ENCODE measurements at regions not wholly inside any gene's neighbourhood (a gene's known extent, or its start where the extent isn't known, plus 50 kb on each side); places are given as distances from the start of the nearest gene placed in this dataset.

DNA sequence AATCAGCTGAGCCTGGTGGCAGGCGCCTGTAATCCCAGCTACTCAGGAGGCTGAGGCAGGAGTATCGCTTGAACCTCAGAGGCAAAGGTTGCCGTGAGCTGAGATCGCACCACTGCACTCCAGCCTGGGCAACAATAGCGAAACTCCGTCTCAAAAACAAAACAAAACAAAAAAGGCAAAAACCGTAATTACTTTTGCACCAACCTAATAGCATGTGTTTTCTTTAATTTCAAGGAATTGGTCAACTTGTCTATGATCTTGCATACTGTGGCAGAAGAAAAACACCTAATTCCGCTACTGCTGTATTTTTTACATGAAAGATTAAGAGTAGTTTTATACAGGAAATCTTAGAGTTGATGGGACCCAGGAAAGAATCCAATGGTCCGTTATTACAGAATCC lies 241.2 kb downstream of the COL4A1 start:
- Histone ChIP-seq H3K36me3 (no peaks in the 10 kb centered on the region), H3K4me3 (no peak overlapping the region), H3K27ac (replicated peaks in 1 of 4) (no peak overlapping the region), H3K9me3 (no peaks in the 10 kb centered on the region), H3K4me1 (peaks cover 0 to 4% (median 0%) of the 10 kb centered on the region in 4 donors), H3K27me3 (no peaks in the 10 kb centered on the region)
- no peak for DNase-seq (ENCODE audit: extremely low spot score)
- 97% methylated on average over 9 of the region's 9 CpGs for WGBS
- intact Hi-C loops (cut with DNase I) = no loop called here
- TF ChIP-seq POLR2AphosphoS5 (IDR thresholded peaks at IDR 0.05) (no peak), EP300 (IDR thresholded peaks at IDR 0.05) (no peak), POLR2A (IDR thresholded peaks at IDR 0.05; ENCODE audit: low read depth) (no peak), CTCF (IDR thresholded peaks at IDR 0.05) (no peak)

DNA sequence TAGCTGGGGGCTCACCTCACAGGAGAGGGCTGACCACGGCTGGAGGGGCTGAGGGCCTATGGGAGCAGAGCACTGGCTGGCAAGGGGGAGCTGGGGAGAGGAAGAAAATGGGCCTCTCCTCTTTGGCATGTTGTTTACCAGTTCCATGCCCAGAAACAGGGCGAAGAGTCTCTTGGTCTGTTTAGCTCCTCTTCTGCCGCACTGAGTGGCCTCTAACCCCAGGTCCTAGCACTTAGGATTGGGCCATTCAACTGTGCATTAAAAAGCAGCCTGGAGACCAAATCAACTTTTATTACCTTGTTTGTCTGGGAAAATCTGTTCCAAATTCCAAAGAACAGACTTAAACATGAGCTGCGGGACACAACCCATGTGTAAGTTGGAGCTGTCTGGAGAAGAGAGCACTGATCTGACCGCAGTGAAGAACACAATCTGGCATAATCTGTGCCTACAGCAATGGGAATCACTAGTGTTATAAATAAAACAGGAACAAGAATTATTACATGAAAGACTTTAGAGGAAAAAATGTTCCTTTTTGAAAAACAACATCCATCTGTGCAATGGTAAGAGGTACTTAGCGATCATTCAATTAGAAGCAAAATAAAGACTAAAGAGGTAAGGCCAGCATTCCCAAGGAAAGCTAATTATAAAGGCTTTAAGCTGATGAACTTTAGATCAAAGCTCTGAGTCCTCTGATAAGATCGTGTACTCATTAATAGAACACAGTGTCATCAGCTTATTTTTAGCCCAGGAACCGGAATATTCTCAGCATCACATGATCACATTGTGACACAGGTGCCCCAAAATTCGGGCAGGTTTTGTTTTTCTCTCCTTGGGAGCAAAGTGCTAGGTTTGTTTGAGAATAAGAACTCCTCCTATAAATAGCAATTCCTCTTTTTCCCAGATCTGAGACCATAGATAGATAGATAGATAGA lies 243.2 kb downstream of the COL4A1 start:
- no peaks in the 10 kb centered on the region for H3K36me3 ChIP-seq
- peaks cover 0 to 4% (median 0%) of the 10 kb centered on the region in 4 donors for H3K4me1 ChIP-seq
- no peak for DNase-seq (ENCODE audit: extremely low spot score)
- H3K27ac ChIP-seq (replicated peaks in 1 of 4) = no peak overlapping the region
- no peaks in the 10 kb centered on the region for H3K27me3 ChIP-seq
- 78% methylated on average over 8 of the region's 9 CpGs for WGBS
- TF ChIP-seq POLR2A (IDR thresholded peaks at IDR 0.05; ENCODE audit: low read depth) (no peak), EP300 (IDR thresholded peaks at IDR 0.05) (no peak), POLR2AphosphoS5 (IDR thresholded peaks at IDR 0.05) (no peak), CTCF (IDR thresholded peaks at IDR 0.05) (no peak)
- no peak overlapping the region for H3K4me3 ChIP-seq
- no peaks in the 10 kb centered on the region for H3K9me3 ChIP-seq
- intact Hi-C loops (cut with DNase I) = no loop called here

DNA sequence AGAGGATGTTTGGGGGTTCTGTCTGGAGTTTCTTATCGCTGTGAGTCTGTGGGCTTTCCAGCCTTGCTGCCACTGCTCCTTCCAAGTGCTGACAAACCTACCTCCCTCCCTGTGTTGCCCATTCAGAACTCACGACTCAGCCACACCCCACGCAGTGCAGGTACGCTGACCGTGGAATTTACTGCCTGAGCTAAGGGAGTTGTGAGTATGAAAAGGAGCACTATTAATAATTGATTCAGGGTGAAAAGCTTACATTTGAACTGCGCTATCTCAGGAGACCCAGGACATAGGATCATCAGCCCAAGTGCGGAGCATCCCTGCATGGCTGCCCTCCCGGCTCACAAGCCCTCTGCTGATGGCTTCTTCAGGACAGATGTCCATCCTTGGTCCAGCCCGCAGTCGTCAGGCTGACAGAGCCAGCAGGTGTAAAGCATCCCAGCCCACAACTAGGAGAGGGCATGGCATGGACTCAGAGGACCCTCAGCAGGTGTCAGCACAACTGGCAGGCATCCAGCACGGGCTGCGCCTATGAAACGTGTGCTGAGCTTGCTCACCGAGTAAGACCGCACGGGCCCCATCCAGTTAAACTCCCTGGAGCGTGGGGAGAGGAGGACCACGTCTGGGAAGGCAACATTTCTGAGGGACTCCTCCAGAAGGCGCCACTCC lies 244.0 kb downstream of the COL4A1 start:
- TF ChIP-seq EP300 (IDR thresholded peaks at IDR 0.05) (no peak), POLR2AphosphoS5 (IDR thresholded peaks at IDR 0.05) (no peak), POLR2A (IDR thresholded peaks at IDR 0.05; ENCODE audit: low read depth) (no peak)
- no peaks in the 10 kb centered on the region for H3K36me3 ChIP-seq
- no peaks in the 10 kb centered on the region for H3K27me3 ChIP-seq
- 95% methylated on average over 12 of the region's 19 CpGs for WGBS
- H3K27ac ChIP-seq (replicated peaks in 1 of 4) = no peak overlapping the region
- H3K4me1 ChIP-seq = peaks cover 0 to 4% (median 0%) of the 10 kb centered on the region in 4 donors
- intact Hi-C loops (cut with DNase I) = no loop called here
- H3K9me3 ChIP-seq = no peaks in the 10 kb centered on the region
- H3K4me3 ChIP-seq = no peak overlapping the region
- no peak for DNase-seq (ENCODE audit: extremely low spot score)

DNA sequence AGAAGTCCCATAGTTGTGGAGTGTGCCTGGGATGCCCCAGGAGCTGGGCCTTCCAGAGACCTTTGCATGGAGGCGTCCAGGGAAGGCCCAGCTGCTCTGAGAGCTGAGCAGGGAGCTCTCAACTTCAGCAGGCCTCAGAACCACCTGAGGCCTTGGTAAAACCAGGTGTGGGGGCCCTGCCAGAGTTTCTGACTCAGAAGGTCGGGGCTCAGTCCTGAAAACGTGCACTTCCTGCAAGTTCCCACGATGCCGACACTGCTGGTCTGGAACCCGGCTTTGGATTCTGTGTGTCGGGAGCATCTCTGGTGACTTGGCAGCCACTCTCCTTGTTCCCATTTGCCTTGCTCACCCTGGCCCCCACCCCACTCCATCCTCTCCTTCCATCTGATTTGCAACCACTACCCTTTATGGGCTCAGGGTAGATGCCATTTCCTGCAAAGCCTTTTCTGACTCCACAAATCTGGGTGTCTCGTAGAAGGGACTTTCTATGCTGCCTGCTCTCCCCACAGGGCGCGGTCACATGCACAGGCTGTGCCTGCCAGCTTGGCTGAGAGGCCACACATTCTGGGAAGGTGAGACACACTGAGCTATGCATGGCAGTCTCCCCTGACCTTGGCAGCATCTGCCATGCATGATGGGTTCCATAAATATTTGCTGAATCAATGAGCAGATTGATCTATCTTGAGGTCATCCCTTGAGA lies 244.7 kb downstream of the COL4A1 start:
- Histone ChIP-seq H3K4me3 (no peak overlapping the region), H3K27ac (replicated peaks in 1 of 4) (no peak overlapping the region), H3K27me3 (no peaks in the 10 kb centered on the region), H3K4me1 (peaks cover 0 to 4% (median 0%) of the 10 kb centered on the region in 4 donors), H3K36me3 (no peaks in the 10 kb centered on the region), H3K9me3 (no peaks in the 10 kb centered on the region)
- intact Hi-C loops (cut with DNase I) = no loop called here
- TF ChIP-seq POLR2AphosphoS5 (IDR thresholded peaks at IDR 0.05) = no peak
- no peak for TF ChIP-seq EP300 (IDR thresholded peaks at IDR 0.05)
- TF ChIP-seq POLR2A (IDR thresholded peaks at IDR 0.05; ENCODE audit: low read depth) = no peak
- no peak for TF ChIP-seq CTCF (IDR thresholded peaks at IDR 0.05)
- 93% methylated on average over 10 of the region's 10 CpGs for WGBS
- DNase-seq (ENCODE audit: extremely low spot score) = no peak

DNA sequence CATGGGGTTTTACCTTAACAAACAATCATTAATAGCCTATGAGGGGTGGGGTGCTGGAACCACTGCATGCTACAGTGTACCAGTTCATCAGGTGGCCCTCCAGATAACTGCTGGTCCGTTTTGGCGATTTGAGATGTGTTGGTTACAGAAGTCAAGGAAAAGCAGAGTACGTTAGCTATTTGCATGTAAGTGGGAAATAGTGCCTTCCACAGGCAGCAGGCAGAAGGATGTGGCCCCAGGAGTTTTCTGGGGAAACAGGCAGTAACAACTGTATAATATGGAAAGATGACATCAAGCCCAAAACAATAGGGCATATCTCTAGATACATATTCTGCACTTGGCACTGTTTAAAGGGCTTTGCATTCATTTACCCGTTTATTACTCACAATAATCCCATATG lies 245.7 kb downstream of the COL4A1 start:
- no peak overlapping the region for H3K27ac ChIP-seq (replicated peaks in 1 of 4)
- no peak for DNase-seq (ENCODE audit: extremely low spot score)
- H3K9me3 ChIP-seq = no peaks in the 10 kb centered on the region
- no peak overlapping the region for H3K4me3 ChIP-seq
- TF ChIP-seq POLR2A (IDR thresholded peaks at IDR 0.05; ENCODE audit: low read depth) (no peak), POLR2AphosphoS5 (IDR thresholded peaks at IDR 0.05) (no peak), EP300 (IDR thresholded peaks at IDR 0.05) (no peak), CTCF (IDR thresholded peaks at IDR 0.05) (no peak)
- peaks cover 0 to 4% (median 0%) of the 10 kb centered on the region in 4 donors for H3K4me1 ChIP-seq
- no peaks in the 10 kb centered on the region for H3K36me3 ChIP-seq
- H3K27me3 ChIP-seq = no peaks in the 10 kb centered on the region
- WGBS = 90% methylated on average over 4 of the region's 4 CpGs
- intact Hi-C loops (cut with DNase I) = no loop called here
